IMR-90 (cell line): ENCODE measurements at regions not wholly inside any gene's neighbourhood (a gene's known extent, or its start where the extent isn't known, plus 50 kb on each side); places are given as distances from the start of the nearest gene placed in this dataset.

ENCODE experiments used
- ATAC-seq: fragments of 200-7000 bp; cut with Tn5 transposase; 2 replicates; pipeline ENCODE4 v1.9.1; 2020; ENCODE audit warnings: low read depth, mild to moderate bottlenecking, moderate library complexity
- BruUV-seq: library from RNA; stranded (reverse); fragments of 400-500 nt; replicated peaks from 2 replicates; lab custom pipeline; 2021; lab: Mats Ljungman, UMichigan
- CTCF ChIA-PET: fragments of 300-600 bp; formaldehyde crosslinking; extraction: SDS; loops from one replicate; lab custom pipeline; 2021; ENCODE audit warnings: antibody characterized with exemption; lab: Yijun Ruan, JAX
- POLR2A ChIA-PET: fragments of 300-600 bp; sonication (Branson Sonifier 250); formaldehyde crosslinking; loops from one replicate; lab custom pipeline; 2022; ENCODE audit warnings: antibody characterized with exemption; ENCODE audit not compliant: unreplicated experiment; lab: Charles Lee
- DNase-seq: peaks from one replicate; pipeline ENCODE4 v3.0.0; 2013
- H2AFZ ChIP-seq: replicated peaks from 2 replicates; pipeline ENCODE3; 2013; ENCODE audit warnings: low read length, mild to moderate bottlenecking; ENCODE audit not compliant: poor library complexity
- H2AK5ac ChIP-seq: 2 replicates; pipeline ENCODE4 v1.6.1; 2013; ENCODE audit warnings: low read depth, low read length, inconsistent platforms
- H2AK9ac ChIP-seq: replicated peaks from 2 replicates; pipeline ENCODE3; 2013; ENCODE audit warnings: mild to moderate bottlenecking, low read depth, low read length, moderate library complexity; ENCODE audit not compliant: poor library complexity
- H2BK120ac ChIP-seq: 2 replicates; pipeline ENCODE4 v1.6.1; 2013; ENCODE audit warnings: low read depth, low read length, inconsistent platforms
- H2BK15ac ChIP-seq: 3 replicates; pipeline ENCODE4 v1.6.1; 2013; ENCODE audit warnings: low read depth, low read length, inconsistent platforms
- H2BK20ac ChIP-seq: 2 replicates; pipeline ENCODE4 v1.6.1; 2013; ENCODE audit warnings: low read depth, mild to moderate bottlenecking, inconsistent platforms, low read length, moderate library complexity
- H2BK5ac ChIP-seq: 2 replicates; pipeline ENCODE4 v1.6.1; 2013; ENCODE audit warnings: mild to moderate bottlenecking, low read depth, low read length, inconsistent platforms; ENCODE audit not compliant: poor library complexity, severe bottlenecking
- H3K14ac ChIP-seq: replicated peaks from 2 replicates; pipeline ENCODE4 v1.6.1; 2013; ENCODE audit warnings: low read depth, low read length, inconsistent platforms
- H3K18ac ChIP-seq: 2 replicates; pipeline ENCODE4 v1.6.1; 2013; ENCODE audit warnings: low read depth, low read length, control low read depth
- H3K23ac ChIP-seq: 2 replicates; pipeline ENCODE4 v1.6.1; 2013; ENCODE audit warnings: low read depth, low read length, inconsistent platforms
- H3K27ac ChIP-seq: 2 replicates; pipeline ENCODE4 v1.5.1; 2013; ENCODE audit warnings: mild to moderate bottlenecking, control low read depth, low read length; ENCODE audit not compliant: insufficient read depth
- H3K27me3 ChIP-seq: 2 replicates; pipeline ENCODE4 v1.6.1; 2013; ENCODE audit warnings: low read length; ENCODE audit not compliant: control insufficient read depth, insufficient read depth
- H3K36me3 ChIP-seq: 2 replicates; pipeline ENCODE4 v1.6.1; 2013; ENCODE audit warnings: low read length, mixed read lengths; ENCODE audit not compliant: control insufficient read depth, insufficient read depth
- H3K4ac ChIP-seq: 2 replicates; pipeline ENCODE4 v1.6.1; 2013; ENCODE audit warnings: low read depth, low read length, inconsistent platforms
- H3K4me1 ChIP-seq: 2 replicates; pipeline ENCODE4 v1.6.1; 2013; ENCODE audit warnings: low read length, mixed read lengths; ENCODE audit not compliant: control insufficient read depth, insufficient read depth
- H3K4me2 ChIP-seq: 2 replicates; pipeline ENCODE4 v1.6.1; 2013; ENCODE audit warnings: low read depth, mild to moderate bottlenecking, control low read depth, low read length, moderate library complexity
- H3K4me3 ChIP-seq: 2 replicates; pipeline ENCODE4 v1.5.1; 2013; ENCODE audit warnings: low read depth, mild to moderate bottlenecking, control low read depth, low read length, moderate library complexity; ENCODE audit not compliant: insufficient read depth
- H3K56ac ChIP-seq: 2 replicates; pipeline ENCODE4 v1.6.1; 2013; ENCODE audit warnings: low read length, inconsistent platforms; ENCODE audit not compliant: insufficient read depth; ENCODE audit errors: extremely low read depth
- H3K79me1 ChIP-seq, 2 experiments: 2 replicates each; pipeline ENCODE4 v1.6.1; 2013; ENCODE audit warnings: low read length in 2 of 2, inconsistent platforms in 1 of 2, low read depth in 1 of 2
- H3K9ac ChIP-seq: 2 replicates; pipeline ENCODE4 v1.6.1; 2013; ENCODE audit warnings: low read depth, low read length, control low read depth
- H3K9me1 ChIP-seq: 2 replicates; pipeline ENCODE4 v1.6.1; 2013; ENCODE audit warnings: low read length, inconsistent platforms; ENCODE audit not compliant: insufficient read depth
- H3K9me3 ChIP-seq: 2 replicates; pipeline ENCODE4 v1.6.1; 2013; ENCODE audit warnings: low read length; ENCODE audit not compliant: control insufficient read depth, insufficient read depth
- H4K20me1 ChIP-seq: 2 replicates; pipeline ENCODE4 v1.6.1; 2013; ENCODE audit warnings: low read length, inconsistent platforms; ENCODE audit not compliant: insufficient read depth
- H4K5ac ChIP-seq: 2 replicates; pipeline ENCODE4 v1.6.1; 2013; ENCODE audit warnings: mild to moderate bottlenecking, low read depth, low read length, control low read depth
- H4K8ac ChIP-seq, 2 experiments: 2 replicates each; pipeline ENCODE4 v1.6.1; 2013; ENCODE audit warnings: low read depth in 2 of 2, low read length in 2 of 2, control low read depth in 1 of 2, inconsistent platforms in 1 of 2
- H4K91ac ChIP-seq: 2 replicates; pipeline ENCODE4 v1.6.1; 2013; ENCODE audit warnings: low read depth, low read length, inconsistent platforms; ENCODE audit not compliant: insufficient read depth
- BHLHE40 ChIP-seq: fragments of 150-350 bp; IDR thresholded peaks from 2 replicates; pipeline ENCODE4 v1.6.1; 2016; ENCODE audit warnings: mild to moderate bottlenecking, low read depth, low read length
- WGBS, 2 experiments: methylation state at CpG; one replicate each; pipeline versions ENCODE4 v1.1.5 to v1.1.7; 2013; ENCODE audit warnings: missing lambda C conversion rate in 2 of 2; ENCODE audit not compliant: insufficient read length in 1 of 2; ENCODE audit errors: extremely low coverage in 2 of 2; 5-methylcytosine and 5-hydroxymethylcytosine counted together
- dilution Hi-C: fragments of 300-500 bp; cut with HindIII; formaldehyde crosslinking; loops from one replicate; pipeline ENCODE4 v1.14.3; 2018; ENCODE audit warnings: low sequenced_read_pairs; ENCODE audit not compliant: unreplicated experiment
- in situ Hi-C: fragments of 300-500 bp; cut with MboI; formaldehyde crosslinking; loops from 3 replicates; pipeline ENCODE4 v1.14.3; 2019; ENCODE audit warnings: low sequenced_read_pairs, inconsistent platforms, mixed read lengths
- intact Hi-C: fragments of 100-400 bp; cut with micrococcal nuclease; formaldehyde crosslinking; loops from 2 replicates; pipeline ENCODE4 v1.10.0; 2022

GRCh38 chr2:81894451-81894990 is 1590.0 kb upstream of the LRRTM1 start:
- WGBS, 2 experiments: no CpG with 5 or more reads among the region's 3 CpGs
- H2AFZ ChIP-seq: no peak overlapping the region
- H3K79me1 ChIP-seq: no peaks in the 10 kb centered on the region
- H2BK20ac ChIP-seq: no peak overlapping the region
- no peak overlapping the region for H2BK5ac ChIP-seq
- no peaks in the 10 kb centered on the region for H3K4me1 ChIP-seq
- H3K9ac ChIP-seq: no peak overlapping the region
- ATAC-seq: no peak
- no peak overlapping the region for H3K27ac ChIP-seq
- no peak overlapping the region for H2BK15ac ChIP-seq
- ChIA-PET CTCF (interaction anchor here (0.6 kb wide), 1 partner anchor 63 kb away, joined by 3 read pairs; no protein-coding TSS in a partner anchor), POLR2A (no interaction called here)
- no peaks in the 10 kb centered on the region for H3K36me3 ChIP-seq
- H3K9me1 ChIP-seq: no peaks in the 10 kb centered on the region
- no peak overlapping the region for H2AK5ac ChIP-seq
- TF ChIP-seq BHLHE40: no peak
- H2AK9ac ChIP-seq: no peak overlapping the region
- no peak overlapping the region for H3K56ac ChIP-seq
- no peak overlapping the region for H3K4ac ChIP-seq
- no peak overlapping the region for H3K4me3 ChIP-seq
- H3K18ac ChIP-seq: no peak overlapping the region
- H3K4me2 ChIP-seq: no peak overlapping the region
- in situ Hi-C loops: no loop called here
- intact Hi-C loops: no loop called here
- no TSS peak for BruUV-seq
- no peak overlapping the region for H4K91ac ChIP-seq
- no peak overlapping the region for H2BK120ac ChIP-seq
- no peaks in the 10 kb centered on the region for H4K20me1 ChIP-seq
- no peak overlapping the region for H3K14ac ChIP-seq
- no peaks in the 10 kb centered on the region for H3K27me3 ChIP-seq
- peak; percentile 1 for DNase-seq
- no peak overlapping the region for H4K8ac ChIP-seq
- no peak overlapping the region for H3K23ac ChIP-seq
- dilution Hi-C loops: no loop called here
- no peaks in the 10 kb centered on the region for H3K9me3 ChIP-seq
- no peak overlapping the region for H4K5ac ChIP-seq
